Inflammatory macrophage treated with lipopolysaccharide for 4 hours (primary cell): ENCODE measurements at regions not wholly inside any gene's neighbourhood (a gene's known extent, or its start where the extent isn't known, plus 50 kb on each side); places are given as distances from the start of the nearest gene placed in this dataset.

Experiments
- DNase-seq: peaks from one replicate; pipeline ENCODE4 v3.0.0-alpha.2; 2020

- DNase-seq = no peak
These were observed 58.1 kb upstream of the DYNAP start for GRCh38 chr18:54532962-54533361.
